ENCODE measurements at regions not wholly inside any gene's neighbourhood (a gene's known extent, or its start where the extent isn't known, plus 50 kb on each side); places are given as distances from the start of the nearest gene placed in this dataset.

- Histone ChIP-seq H4K20me1 (ENCODE audit: control insufficient read depth, insufficient read depth) (no peaks in the 10 kb centered on the region), H3K79me2 (ENCODE audit: control insufficient read depth, insufficient read depth, low read length) (no peaks in the 10 kb centered on the region), H3K9ac (ENCODE audit: control insufficient read depth, insufficient read depth, low read length) (no peak overlapping the region), H2AFZ (ENCODE audit: control insufficient read depth, low read depth, low read length) (no peak overlapping the region), H3K4me3 (no peak overlapping the region), H3K27me3 (replicated peaks in 1 of 2; ENCODE audit: control insufficient read depth in 2 of 2, insufficient read depth in 2 of 2, low read length in 1 of 2) (peaks cover 0 to 4% of the 10 kb centered on the region in 2 experiments; a peak in 2 of 4 replicates), H3K9me3 (replicated peaks; ENCODE audit: control insufficient read depth, insufficient read depth, low read length) (no peaks in the 10 kb centered on the region; the same call in 2 of the 3 replicates), H3K36me3 (ENCODE audit: control insufficient read depth in 2 of 2, insufficient read depth in 2 of 2, low read length in 1 of 2) (no peaks in the 10 kb centered on the region), H3K27ac (ENCODE audit: control insufficient read depth, insufficient read depth) (no peak overlapping the region), H3K4me1 (ENCODE audit: control insufficient read depth, insufficient read depth, low read length) (no peaks in the 10 kb centered on the region), H3K4me2 (ENCODE audit: control insufficient read depth, insufficient read depth) (no peak overlapping the region)
- RAD21 ChIA-PET (ENCODE audit: unreplicated experiment), result no interaction called here
- FAIRE-seq, result no peak
- SMC1A ChIA-PET (ENCODE audit: uncharacterized antibody, unreplicated experiment), result no interaction called here
- no TSS peak for BruUV-seq (replicated peaks)
- intact Hi-C loops (cut with micrococcal nuclease; ENCODE audit: unreplicated experiment) (no loop called here), in situ Hi-C loops (cut with MboI) (no loop called here)
- WGBS (ENCODE audit: insufficient coverage, insufficient replicate concordance, low lambda C conversion rate, missing lambda C conversion rate), result 47% methylated on average over 10 of the region's 10 CpGs
- no peak for ATAC-seq
- POLR2A ChIA-PET, result no interaction called here
- TF ChIP-seq JUNB (IDR thresholded peaks at IDR 0.05), result no peak
- no peak for TF ChIP-seq LARP7 (IDR thresholded peaks at IDR 0.05)
- TF ChIP-seq POLR2A (IDR thresholded peaks at IDR 0.05; ENCODE audit: low read depth, low read length), result no peak
- no peak for TF ChIP-seq MXI1 (IDR thresholded peaks at IDR 0.05; ENCODE audit: low read depth, low read length)
- TF ChIP-seq BMI1 (IDR thresholded peaks at IDR 0.05; ENCODE audit: borderline replicate concordance), result no peak
- TF ChIP-seq CEBPB (IDR thresholded peaks at IDR 0.05; ENCODE audit: borderline replicate concordance in 1 of 2, low read depth in 2 of 2, low read length in 2 of 2), result no peak
- no peak for TF ChIP-seq NFXL1 (IDR thresholded peaks at IDR 0.05; ENCODE audit: borderline replicate concordance)
- TF ChIP-seq POU2F2 (IDR thresholded peaks at IDR 0.05; ENCODE audit: borderline replicate concordance, low read depth, low read length), result no peak
- no peak for TF ChIP-seq POLR2AphosphoS5 (IDR thresholded peaks at IDR 0.05; ENCODE audit: low read length)
- TF ChIP-seq CBX5 (IDR thresholded peaks at IDR 0.05; ENCODE audit: low read depth), result no peak
- no peak for TF ChIP-seq ATF3 (IDR thresholded peaks at IDR 0.05; ENCODE audit: borderline replicate concordance, extremely low read depth, low read depth, low read length)
- TF ChIP-seq NFYA (IDR thresholded peaks at IDR 0.05; ENCODE audit: borderline replicate concordance, low read depth, low read length), result no peak
- no peak for TF ChIP-seq ZNF687 (IDR thresholded peaks at IDR 0.05)
- TF ChIP-seq RAD51 (IDR thresholded peaks at IDR 0.05), result no peak
- TF ChIP-seq MAX (IDR thresholded peaks at IDR 0.05; ENCODE audit: low read depth, low read length), result no peak
- no peak for TF ChIP-seq MTA3 (IDR thresholded peaks at IDR 0.05; ENCODE audit: borderline replicate concordance, low read length)
- TF ChIP-seq SREBF2 (IDR thresholded peaks at IDR 0.05; ENCODE audit: low read length), result no peak
- no peak for TF ChIP-seq KAT2A (conservative IDR thresholded peaks at IDR 0.05; ENCODE audit: control insufficient read depth, low read depth, low read length)
- no peak for TF ChIP-seq ZZZ3 (IDR thresholded peaks at IDR 0.05; ENCODE audit: control insufficient read depth, insufficient read length, low read depth)
- CTCF ChIA-PET, result no interaction called here
- DNase-seq (ENCODE audit: low read depth, low spot score), result no peak
These were observed 58.5 kb upstream of the UBE3C start for GRCh38 chr7:157080111-157080730.
